M059J (cell line): ENCODE measurements at regions not wholly inside any gene's neighbourhood (a gene's known extent, or its start where the extent isn't known, plus 50 kb on each side); places are given as distances from the start of the nearest gene placed in this dataset.
"Not testable (repeated sequence)": the region's sequence is repeated elsewhere in the genome, so short reads cannot be mapped to it uniquely, and the experiment has no call there.

Experiments
- DNase-seq: peaks from one replicate; pipeline ENCODE4 v3.0.0-alpha.2; 2012; ENCODE audit warnings: low read depth

DNA sequence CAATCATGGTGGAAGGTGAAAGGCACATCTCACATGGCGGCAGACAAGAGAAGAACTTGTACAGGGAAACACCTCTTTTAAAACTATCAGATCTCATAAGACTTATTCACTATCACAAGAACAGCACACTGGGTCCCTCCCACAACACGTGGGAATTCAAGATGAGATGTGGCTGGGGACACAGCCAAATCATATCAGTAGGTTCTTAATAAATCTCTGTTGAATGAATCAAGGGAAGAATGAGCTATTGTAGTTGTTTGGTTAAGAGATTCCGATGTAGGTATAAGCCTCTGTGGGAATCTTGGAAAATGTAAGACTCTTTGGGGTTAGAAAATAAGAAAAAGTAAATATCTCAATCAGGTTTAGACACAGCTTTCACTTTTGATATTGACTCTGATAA, 400.2 kb downstream of the KCNRG start:
- no peak for DNase-seq

GRCh38 chr13:50417597-50417996, 402.4 kb downstream of the KCNRG start:
- no peak for DNase-seq

GRCh38 chr13:50419331-50419865, 404.2 kb downstream of the KCNRG start:
- no peak for DNase-seq

- DNase-seq = no peak
Observed at GRCh38 chr13:50419896-50420295, 404.7 kb downstream of the KCNRG start.

DNA sequence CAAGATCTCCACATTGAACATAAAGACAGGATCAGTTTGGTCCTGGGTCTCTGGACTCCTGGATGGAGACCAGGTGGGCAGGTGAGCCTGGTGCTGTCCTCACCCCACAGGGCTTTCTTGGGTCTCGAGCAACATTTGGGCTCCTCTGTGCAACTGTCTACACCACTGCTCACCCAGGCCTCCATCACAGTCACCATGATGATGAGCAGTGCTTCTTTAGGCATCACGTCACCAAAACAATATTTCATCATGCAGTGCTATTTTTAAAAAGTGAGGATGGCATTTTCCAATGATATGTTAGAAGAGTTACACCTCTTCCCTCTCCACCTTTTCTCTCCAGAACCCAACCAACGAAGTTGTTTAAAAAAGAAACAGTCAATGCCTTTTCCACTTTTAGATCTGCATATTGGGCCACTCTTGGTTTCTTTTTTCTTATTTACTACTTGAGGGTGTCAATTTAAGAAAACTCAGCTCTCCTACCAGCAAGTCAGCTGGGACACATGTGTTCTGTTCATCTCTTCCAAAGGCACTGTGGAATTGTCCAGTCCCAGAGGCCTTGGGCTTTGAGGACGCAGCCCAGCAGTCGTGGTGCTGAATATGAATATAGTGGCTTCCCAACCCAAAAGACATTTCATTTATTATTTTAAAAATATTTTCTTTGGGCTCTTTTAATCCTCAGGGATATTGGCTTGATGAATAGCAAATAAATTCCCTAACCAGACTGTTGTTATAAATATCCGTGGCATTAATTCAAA, 405.7 kb downstream of the KCNRG start:
- DNase-seq = no peak

- DNase-seq = peak; percentile 85
Observed at GRCh38 chr13:50421473-50422130, 406.4 kb downstream of the KCNRG start.

GRCh38 chr13:50422181-50423148, 407.2 kb downstream of the KCNRG start:
- DNase-seq = no peak

GRCh38 chr13:50424993-50425392, 409.7 kb downstream of the KCNRG start:
- no peak for DNase-seq

DNA sequence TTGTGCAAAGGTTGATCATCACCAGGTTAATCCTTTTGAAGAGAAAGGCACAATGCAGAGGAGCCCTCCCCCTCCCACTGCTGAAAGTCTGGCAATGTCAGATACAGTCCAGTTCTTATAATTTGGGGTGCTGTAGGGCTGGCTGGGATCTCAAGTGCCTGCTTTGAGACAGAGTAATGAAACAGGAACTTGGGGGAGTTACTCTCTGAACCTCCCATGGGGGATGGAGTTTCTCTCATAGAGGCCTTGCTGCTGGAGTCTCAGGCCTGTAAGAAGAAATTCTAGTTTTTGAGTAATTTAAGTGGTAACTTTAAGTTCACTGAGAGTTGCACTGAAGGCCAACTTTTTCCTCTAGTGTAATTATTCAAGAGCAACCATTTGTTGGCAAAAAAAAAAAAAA, 410.5 kb downstream of the KCNRG start:
- DNase-seq = no peak

GRCh38 chr13:50426927-50427326, 411.7 kb downstream of the KCNRG start:
- DNase-seq = no peak

DNA sequence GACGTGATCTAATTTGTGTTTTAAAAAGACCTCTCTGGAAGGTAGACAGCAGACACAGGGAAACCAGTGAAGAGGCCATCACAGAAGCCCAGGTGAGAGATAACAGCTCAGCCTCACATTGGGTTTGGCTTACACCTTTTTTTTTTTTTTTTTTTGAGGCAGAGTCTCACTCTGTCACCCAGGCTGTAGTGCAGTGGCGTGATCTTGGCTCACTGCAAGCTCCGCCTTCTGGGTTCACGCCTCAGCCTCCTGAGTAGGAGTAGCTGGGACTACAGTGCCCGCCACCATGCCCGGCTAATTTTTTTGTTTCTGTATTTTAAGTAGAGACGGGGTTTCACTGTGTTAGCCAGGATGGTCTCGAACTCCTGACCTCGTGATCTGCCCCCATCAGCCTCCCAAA, 412.3 kb downstream of the KCNRG start:
- not testable (repeated sequence) for DNase-seq

- DNase-seq = no peak
Observed at GRCh38 chr13:50428183-50428877, 413.1 kb downstream of the KCNRG start.

- no peak for DNase-seq
Observed at GRCh38 chr13:50435011-50435410, 408.5 kb downstream of the DLEU7 start.

DNA sequence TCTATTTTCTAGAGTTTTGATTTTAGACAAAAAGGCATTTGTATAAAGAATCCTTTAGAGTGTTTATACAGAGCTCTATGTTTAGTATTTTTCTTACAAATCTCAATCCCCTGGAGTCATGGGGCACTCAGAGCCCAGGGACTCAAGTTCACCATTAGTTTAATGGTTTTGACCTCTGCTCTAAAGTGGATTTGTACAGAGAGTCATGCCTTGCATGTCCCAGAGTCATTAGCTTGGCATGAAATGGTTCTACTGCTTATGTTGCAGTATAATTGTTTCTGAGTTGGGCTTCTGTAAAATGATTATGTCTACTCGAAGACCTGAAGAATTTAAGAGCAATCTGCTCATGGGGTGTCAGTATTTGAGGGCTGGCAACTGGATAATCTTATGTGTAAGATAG, 406.2 kb downstream of the DLEU7 start:
- DNase-seq = peak; percentile 80

GRCh38 chr13:50438351-50438750, 405.1 kb downstream of the DLEU7 start:
- DNase-seq = no peak

- peak; percentile 60 for DNase-seq
Observed at GRCh38 chr13:50441130-50441529, 402.4 kb downstream of the DLEU7 start.

- peak; percentile 12 for DNase-seq
Observed at GRCh38 chr13:50444726-50445125, 398.8 kb downstream of the DLEU7 start.

- DNase-seq = no peak
Observed at GRCh38 chr13:50446611-50447010, 396.9 kb downstream of the DLEU7 start.

GRCh38 chr13:50448535-50448998, 394.9 kb downstream of the DLEU7 start:
- DNase-seq = peak; percentile 49

DNA sequence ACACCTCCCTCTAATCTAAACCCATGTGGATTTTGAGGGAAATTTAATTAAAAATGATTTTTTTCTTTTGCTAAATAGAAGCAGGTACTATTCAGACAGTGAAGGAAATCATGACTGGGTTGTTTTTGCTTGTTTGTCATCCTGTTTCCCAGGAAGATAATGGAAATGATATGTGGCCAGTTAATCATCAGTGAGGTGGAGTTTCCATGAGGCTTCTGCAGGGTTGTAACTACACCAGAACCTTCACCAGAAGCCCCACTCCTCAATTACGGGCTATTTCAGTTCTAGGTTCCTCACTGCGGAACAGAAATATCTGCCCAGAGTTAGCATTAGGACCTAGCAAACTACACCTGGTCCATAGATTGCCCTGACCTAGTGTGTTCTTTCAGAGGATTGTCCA, 394.0 kb downstream of the DLEU7 start:
- DNase-seq = peak; percentile 47

DNA sequence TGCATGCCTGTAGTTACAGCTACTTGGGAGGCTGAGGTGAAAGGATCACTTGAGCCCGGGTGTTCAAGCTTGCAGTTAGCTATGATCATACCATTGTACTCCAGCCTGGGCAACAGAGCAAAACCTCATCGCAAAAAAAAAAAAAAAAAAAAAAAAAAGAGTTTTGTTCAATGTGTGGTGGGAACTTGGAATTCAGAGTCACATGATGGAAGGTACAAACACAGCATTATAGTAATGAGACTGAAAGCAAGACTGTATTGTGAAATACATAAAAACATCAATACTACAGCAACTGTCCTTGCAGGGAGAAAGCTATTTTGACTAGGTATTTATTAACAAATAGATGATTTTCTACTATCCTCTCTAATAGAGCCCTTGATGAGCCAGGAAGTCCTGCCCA, 393.2 kb downstream of the DLEU7 start:
- no peak for DNase-seq
